HEK293 (cell line): ENCODE measurements at regions not wholly inside any gene's neighbourhood (a gene's known extent, or its start where the extent isn't known, plus 50 kb on each side); places are given as distances from the start of the nearest gene placed in this dataset.

Source experiments
- CTCF ChIA-PET: fragments of 350-600 bp; formaldehyde crosslinking; extraction: SDS; loops from one replicate; lab custom pipeline; 2021; ENCODE audit warnings: antibody characterized with exemption; lab: Yijun Ruan, JAX
- POLR2A ChIA-PET: fragments of 300-600 bp; formaldehyde crosslinking; extraction: SDS; loops from one replicate; lab custom pipeline; 2020; ENCODE audit warnings: antibody characterized with exemption, inconsistent platforms; lab: Yijun Ruan, JAX
- H3K27ac ChIP-seq: fragments of 200-500 bp; sonication (Bioruptor generic); 2 replicates; pipeline ENCODE4 v1.5.1; 2014; ENCODE audit warnings: low read depth, low read length, control low read depth, inconsistent platforms; ENCODE audit errors: extremely low read depth
- H3K36me3 ChIP-seq, 2 experiments: fragments of 200-500 bp in 1 of 2; sonication (Bioruptor generic) in 1 of 2; 1 replicate in 1 of 2; 2 replicates in 1 of 2; pipeline ENCODE4 v1.5.1; 2014 to 2017; ENCODE audit warnings: inconsistent platforms in 2 of 2, low read length in 2 of 2; ENCODE audit not compliant: control insufficient read depth in 2 of 2, insufficient read depth in 1 of 2
- H3K4me1 ChIP-seq: fragments of 200-500 bp; sonication (Bioruptor generic); 2 replicates; pipeline ENCODE4 v1.5.1; 2014; ENCODE audit warnings: mild to moderate bottlenecking, low read length, inconsistent platforms; ENCODE audit not compliant: control insufficient read depth, insufficient read depth
- H3K4me3 ChIP-seq: 2 replicates; pipeline ENCODE4 v1.5.1; 2011; ENCODE audit warnings: low read depth, mild to moderate bottlenecking, control low read depth, low read length, moderate library complexity
- H3K9me3 ChIP-seq: fragments of 200-500 bp; sonication (Bioruptor generic); 2 replicates; pipeline ENCODE4 v1.5.1; 2014; ENCODE audit warnings: low read depth, low read length, inconsistent platforms; ENCODE audit not compliant: control insufficient read depth, insufficient read depth
- BCL11A ChIP-seq: fragments of 450-650 bp; formaldehyde crosslinking; IDR thresholded peaks from 2 replicates; pipeline ENCODE4 v1.5.1; 2016; ENCODE audit warnings: low read depth, missing biosample characterization, missing genetic modification characterization
- GFI1B ChIP-seq: fragments of 450-650 bp; formaldehyde crosslinking; IDR thresholded peaks from 2 replicates; pipeline ENCODE4 v1.5.1; 2016; ENCODE audit warnings: missing biosample characterization, missing genetic modification characterization
- GLI2 ChIP-seq: fragments of 450-650 bp; formaldehyde crosslinking; IDR thresholded peaks from 2 replicates; pipeline ENCODE4; 2017; ENCODE audit warnings: missing biosample characterization, missing genetic modification characterization, low read depth, borderline replicate concordance
- HOXA7 ChIP-seq: sonication (generic); formaldehyde crosslinking; IDR thresholded peaks from 2 replicates; pipeline ENCODE4 v1.8.1; 2022; ENCODE audit warnings: missing genetic modification reagents, borderline replicate concordance
- TRIM28 ChIP-seq: IDR thresholded peaks from 2 replicates; pipeline ENCODE4 v1.6.1; 2011; ENCODE audit warnings: low read length, control low read depth, borderline replicate concordance
- ZEB2 ChIP-seq: fragments of 450-650 bp; formaldehyde crosslinking; IDR thresholded peaks from 2 replicates; pipeline ENCODE4 v1.5.1; 2016; ENCODE audit warnings: missing biosample characterization, missing genetic modification characterization
- ZFP69B ChIP-seq: fragments of 450-650 bp; formaldehyde crosslinking; IDR thresholded peaks from 2 replicates; pipeline ENCODE4 v1.5.1; 2016; ENCODE audit warnings: missing biosample characterization, missing genetic modification characterization
- ZNF114 ChIP-seq: fragments of 450-650 bp; formaldehyde crosslinking; IDR thresholded peaks from 2 replicates; pipeline ENCODE4 v1.5.0; 2017; ENCODE audit warnings: missing biosample characterization, missing genetic modification characterization
- ZNF133 ChIP-seq: fragments of 450-650 bp; formaldehyde crosslinking; IDR thresholded peaks from 2 replicates; pipeline ENCODE4 v1.5.1; 2016; ENCODE audit warnings: missing biosample characterization, missing genetic modification characterization
- ZNF266 ChIP-seq: fragments of 450-650 bp; formaldehyde crosslinking; IDR thresholded peaks from 2 replicates; pipeline ENCODE4 v1.5.1; 2016; ENCODE audit warnings: missing biosample characterization, missing genetic modification characterization, low read depth
- ZNF292 ChIP-seq: fragments of 450-650 bp; formaldehyde crosslinking; IDR thresholded peaks from 2 replicates; pipeline ENCODE4 v1.5.1; 2016; ENCODE audit warnings: low read depth, missing biosample characterization, missing genetic modification characterization, borderline replicate concordance
- ZNF514 ChIP-seq: fragments of 450-650 bp; formaldehyde crosslinking; IDR thresholded peaks from 2 replicates; pipeline ENCODE4 v1.5.1; 2016; ENCODE audit warnings: missing biosample characterization, missing genetic modification characterization
- ZNF571 ChIP-seq: fragments of 450-650 bp; formaldehyde crosslinking; IDR thresholded peaks from 2 replicates; pipeline ENCODE4 v1.5.0; 2017; ENCODE audit warnings: missing biosample characterization, missing genetic modification characterization
- ZNF623 ChIP-seq: fragments of 450-650 bp; formaldehyde crosslinking; IDR thresholded peaks from 2 replicates; pipeline ENCODE4 v1.5.1; 2016; ENCODE audit warnings: missing biosample characterization, missing genetic modification characterization
- ZNF654 ChIP-seq: fragments of 450-650 bp; formaldehyde crosslinking; IDR thresholded peaks from 2 replicates; pipeline ENCODE4 v1.5.1; 2016; ENCODE audit warnings: low read depth, missing biosample characterization, missing genetic modification characterization
- ZSCAN30 ChIP-seq: fragments of 450-650 bp; IDR thresholded peaks from 2 replicates; pipeline ENCODE4 v1.5.1; 2018; ENCODE audit warnings: missing biosample characterization, mild to moderate bottlenecking, missing genetic modification characterization, moderate library complexity
- TF ChIP-seq, protein P1 (sequence below): fragments of 450-650 bp; formaldehyde crosslinking; IDR thresholded peaks from 2 replicates; pipeline ENCODE4 v1.5.1; 2016; ENCODE audit warnings: missing biosample characterization, missing genetic modification characterization, borderline replicate concordance
- TF ChIP-seq, protein P2 (sequence below): fragments of 450-650 bp; formaldehyde crosslinking; IDR thresholded peaks from 2 replicates; pipeline ENCODE4 v1.5.1; 2016; ENCODE audit warnings: missing biosample characterization, missing genetic modification characterization
- TF ChIP-seq, protein P3 (sequence below): fragments of 450-650 bp; formaldehyde crosslinking; IDR thresholded peaks from 2 replicates; pipeline ENCODE4 v1.5.1; 2016; ENCODE audit warnings: missing biosample characterization, missing genetic modification characterization
- TF ChIP-seq, protein P4 (sequence below): fragments of 450-650 bp; formaldehyde crosslinking; IDR thresholded peaks from 2 replicates; pipeline ENCODE4 v1.5.1; 2016; ENCODE audit warnings: missing biosample characterization, missing genetic modification characterization
- TF ChIP-seq, protein P5 (sequence below): fragments of 450-650 bp; formaldehyde crosslinking; IDR thresholded peaks from 2 replicates; pipeline ENCODE4 v1.5.1; 2016; ENCODE audit warnings: missing biosample characterization, missing genetic modification characterization, borderline replicate concordance

DNA sequence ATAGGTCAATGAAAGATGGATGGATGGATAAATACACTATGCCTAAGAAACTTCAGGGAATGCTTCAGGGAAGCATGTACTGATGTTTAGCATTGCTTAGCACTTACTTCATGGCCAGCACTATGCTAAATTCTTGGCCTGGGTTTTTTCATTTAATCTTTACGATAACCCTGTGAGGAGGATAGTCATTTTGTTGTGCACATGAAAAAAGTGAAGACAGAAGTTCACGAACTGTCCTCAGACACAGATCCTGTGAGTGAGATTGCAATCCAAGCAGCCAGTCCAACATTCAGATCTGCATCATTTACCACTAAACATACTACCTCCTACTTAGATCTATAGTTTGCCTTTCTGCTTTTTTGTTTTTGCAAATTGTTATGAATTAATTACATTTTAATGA lies 510.8 kb upstream of the AGTR1 start:
- H3K9me3 ChIP-seq, result no peaks in the 10 kb centered on the region
- H3K4me1 ChIP-seq, result no peaks in the 10 kb centered on the region
- ChIA-PET POLR2A (no interaction called here), CTCF (no interaction called here)
- no peak overlapping the region for H3K4me3 ChIP-seq
- no peaks in the 10 kb centered on the region for H3K36me3 ChIP-seq
- TF ChIP-seq, protein P1, sequence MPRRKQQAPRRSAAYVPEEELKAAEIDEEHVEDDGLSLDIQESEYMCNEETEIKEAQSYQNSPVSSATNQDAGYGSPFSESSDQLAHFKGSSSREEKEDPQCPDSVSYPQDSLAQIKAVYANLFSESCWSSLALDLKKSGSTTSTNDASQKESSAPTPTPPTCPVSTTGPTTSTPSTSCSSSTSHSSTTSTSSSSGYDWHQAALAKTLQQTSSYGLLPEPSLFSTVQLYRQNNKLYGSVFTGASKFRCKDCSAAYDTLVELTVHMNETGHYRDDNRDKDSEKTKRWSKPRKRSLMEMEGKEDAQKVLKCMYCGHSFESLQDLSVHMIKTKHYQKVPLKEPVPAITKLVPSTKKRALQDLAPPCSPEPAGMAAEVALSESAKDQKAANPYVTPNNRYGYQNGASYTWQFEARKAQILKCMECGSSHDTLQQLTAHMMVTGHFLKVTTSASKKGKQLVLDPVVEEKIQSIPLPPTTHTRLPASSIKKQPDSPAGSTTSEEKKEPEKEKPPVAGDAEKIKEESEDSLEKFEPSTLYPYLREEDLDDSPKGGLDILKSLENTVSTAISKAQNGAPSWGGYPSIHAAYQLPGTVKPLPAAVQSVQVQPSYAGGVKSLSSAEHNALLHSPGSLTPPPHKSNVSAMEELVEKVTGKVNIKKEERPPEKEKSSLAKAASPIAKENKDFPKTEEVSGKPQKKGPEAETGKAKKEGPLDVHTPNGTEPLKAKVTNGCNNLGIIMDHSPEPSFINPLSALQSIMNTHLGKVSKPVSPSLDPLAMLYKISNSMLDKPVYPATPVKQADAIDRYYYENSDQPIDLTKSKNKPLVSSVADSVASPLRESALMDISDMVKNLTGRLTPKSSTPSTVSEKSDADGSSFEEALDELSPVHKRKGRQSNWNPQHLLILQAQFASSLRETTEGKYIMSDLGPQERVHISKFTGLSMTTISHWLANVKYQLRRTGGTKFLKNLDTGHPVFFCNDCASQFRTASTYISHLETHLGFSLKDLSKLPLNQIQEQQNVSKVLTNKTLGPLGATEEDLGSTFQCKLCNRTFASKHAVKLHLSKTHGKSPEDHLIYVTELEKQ, result no peak
- no peak for TF ChIP-seq ZNF133
- TF ChIP-seq, protein P2, sequence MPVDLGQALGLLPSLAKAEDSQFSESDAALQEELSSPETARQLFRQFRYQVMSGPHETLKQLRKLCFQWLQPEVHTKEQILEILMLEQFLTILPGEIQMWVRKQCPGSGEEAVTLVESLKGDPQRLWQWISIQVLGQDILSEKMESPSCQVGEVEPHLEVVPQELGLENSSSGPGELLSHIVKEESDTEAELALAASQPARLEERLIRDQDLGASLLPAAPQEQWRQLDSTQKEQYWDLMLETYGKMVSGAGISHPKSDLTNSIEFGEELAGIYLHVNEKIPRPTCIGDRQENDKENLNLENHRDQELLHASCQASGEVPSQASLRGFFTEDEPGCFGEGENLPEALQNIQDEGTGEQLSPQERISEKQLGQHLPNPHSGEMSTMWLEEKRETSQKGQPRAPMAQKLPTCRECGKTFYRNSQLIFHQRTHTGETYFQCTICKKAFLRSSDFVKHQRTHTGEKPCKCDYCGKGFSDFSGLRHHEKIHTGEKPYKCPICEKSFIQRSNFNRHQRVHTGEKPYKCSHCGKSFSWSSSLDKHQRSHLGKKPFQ (tag by site-specific recombination), result no peak
- no peak for TF ChIP-seq ZNF571
- no peak for TF ChIP-seq ZFP69B (tag by site-specific recombination)
- TF ChIP-seq BCL11A, result no peak
- no peak for TF ChIP-seq ZNF654 (tag by site-specific recombination)
- no peak for TF ChIP-seq GFI1B
- TF ChIP-seq, protein P3, sequence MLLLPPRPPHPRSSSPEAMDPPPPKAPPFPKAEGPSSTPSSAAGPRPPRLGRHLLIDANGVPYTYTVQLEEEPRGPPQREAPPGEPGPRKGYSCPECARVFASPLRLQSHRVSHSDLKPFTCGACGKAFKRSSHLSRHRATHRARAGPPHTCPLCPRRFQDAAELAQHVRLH (tag by site-specific recombination), result no peak
- TF ChIP-seq TRIM28, result no peak
- TF ChIP-seq HOXA7, result no peak
- TF ChIP-seq ZNF514 (tag by site-specific recombination), result no peak
- TF ChIP-seq ZNF266 (tag by site-specific recombination), result no peak
- TF ChIP-seq, all 188 proteins: peak for 0
- no peak overlapping the region for H3K27ac ChIP-seq

DNA sequence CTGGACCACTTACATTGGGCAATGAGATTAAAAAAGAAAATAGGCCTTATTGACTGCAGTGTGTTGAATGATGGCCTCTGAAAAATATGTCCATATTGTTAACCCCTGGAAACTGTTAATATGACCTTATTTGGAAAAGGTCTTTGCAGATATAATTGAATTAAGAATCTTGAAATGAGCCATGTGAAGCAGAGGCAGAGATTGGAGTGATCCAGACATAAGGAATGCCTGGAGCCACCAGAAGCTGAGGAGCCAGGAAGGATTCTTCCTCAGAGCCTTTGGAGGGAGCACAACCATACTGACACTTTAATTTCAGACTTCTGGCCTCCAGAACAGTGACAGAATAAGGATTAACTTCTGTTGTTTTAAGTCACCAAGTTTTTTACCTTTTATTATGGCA lies 510.4 kb upstream of the AGTR1 start:
- no peaks in the 10 kb centered on the region for H3K9me3 ChIP-seq
- POLR2A ChIA-PET, result no interaction called here
- TF ChIP-seq ZNF571 (no peak), ZNF292 (tag by site-specific recombination) (no peak)
- TF ChIP-seq, protein P4, sequence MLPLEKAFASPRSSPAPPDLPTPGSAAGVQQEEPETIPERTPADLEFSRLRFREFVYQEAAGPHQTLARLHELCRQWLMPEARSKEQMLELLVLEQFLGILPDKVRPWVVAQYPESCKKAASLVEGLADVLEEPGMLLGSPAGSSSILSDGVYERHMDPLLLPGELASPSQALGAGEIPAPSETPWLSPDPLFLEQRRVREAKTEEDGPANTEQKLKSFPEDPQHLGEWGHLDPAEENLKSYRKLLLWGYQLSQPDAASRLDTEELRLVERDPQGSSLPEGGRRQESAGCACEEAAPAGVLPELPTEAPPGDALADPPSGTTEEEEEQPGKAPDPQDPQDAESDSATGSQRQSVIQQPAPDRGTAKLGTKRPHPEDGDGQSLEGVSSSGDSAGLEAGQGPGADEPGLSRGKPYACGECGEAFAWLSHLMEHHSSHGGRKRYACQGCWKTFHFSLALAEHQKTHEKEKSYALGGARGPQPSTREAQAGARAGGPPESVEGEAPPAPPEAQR (tag by site-specific recombination), result no peak
- TF ChIP-seq, all 188 proteins: peak for 0
- no peaks in the 10 kb centered on the region for H3K4me1 ChIP-seq
- no peak overlapping the region for H3K27ac ChIP-seq
- H3K4me3 ChIP-seq, result no peak overlapping the region
- CTCF ChIA-PET, result no interaction called here
- no peaks in the 10 kb centered on the region for H3K36me3 ChIP-seq

DNA sequence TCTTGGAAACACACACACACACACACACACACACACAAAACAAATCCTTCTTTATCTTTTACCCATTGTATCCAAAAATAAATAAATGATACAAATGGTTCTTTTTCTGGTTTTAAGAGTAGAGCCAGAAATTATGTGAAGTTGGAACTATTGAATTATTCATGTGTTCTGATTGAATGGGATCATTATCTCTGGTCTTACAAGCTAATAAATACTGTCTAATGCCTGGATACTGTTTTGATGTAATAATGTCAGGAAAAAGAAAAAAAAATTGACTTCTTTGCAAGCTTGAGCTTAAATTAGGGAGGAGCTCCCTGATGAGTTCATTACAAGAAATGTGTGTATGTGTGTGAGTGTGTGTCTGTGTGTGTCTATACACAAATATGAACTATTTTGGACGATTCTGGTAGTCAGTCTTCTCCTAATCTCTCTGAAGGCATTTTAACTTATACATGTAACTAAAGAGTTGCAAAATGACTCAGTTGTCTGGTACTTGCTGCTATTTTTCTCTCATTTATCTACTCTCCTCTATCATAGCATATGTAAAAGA lies 507.2 kb upstream of the AGTR1 start:
- H3K36me3 ChIP-seq, result no peaks in the 10 kb centered on the region
- no peak overlapping the region for H3K4me3 ChIP-seq
- no peak overlapping the region for H3K27ac ChIP-seq
- no peaks in the 10 kb centered on the region for H3K9me3 ChIP-seq
- ChIA-PET CTCF (no interaction called here), POLR2A (no interaction called here)
- no peaks in the 10 kb centered on the region for H3K4me1 ChIP-seq
- TF ChIP-seq ZNF623 (tag by site-specific recombination) (no peak), ZEB2 (no peak), GLI2 (no peak), ZSCAN30 (tag by site-specific recombination) (no peak), ZNF114 (tag by site-specific recombination) (no peak)
- TF ChIP-seq, protein P5, sequence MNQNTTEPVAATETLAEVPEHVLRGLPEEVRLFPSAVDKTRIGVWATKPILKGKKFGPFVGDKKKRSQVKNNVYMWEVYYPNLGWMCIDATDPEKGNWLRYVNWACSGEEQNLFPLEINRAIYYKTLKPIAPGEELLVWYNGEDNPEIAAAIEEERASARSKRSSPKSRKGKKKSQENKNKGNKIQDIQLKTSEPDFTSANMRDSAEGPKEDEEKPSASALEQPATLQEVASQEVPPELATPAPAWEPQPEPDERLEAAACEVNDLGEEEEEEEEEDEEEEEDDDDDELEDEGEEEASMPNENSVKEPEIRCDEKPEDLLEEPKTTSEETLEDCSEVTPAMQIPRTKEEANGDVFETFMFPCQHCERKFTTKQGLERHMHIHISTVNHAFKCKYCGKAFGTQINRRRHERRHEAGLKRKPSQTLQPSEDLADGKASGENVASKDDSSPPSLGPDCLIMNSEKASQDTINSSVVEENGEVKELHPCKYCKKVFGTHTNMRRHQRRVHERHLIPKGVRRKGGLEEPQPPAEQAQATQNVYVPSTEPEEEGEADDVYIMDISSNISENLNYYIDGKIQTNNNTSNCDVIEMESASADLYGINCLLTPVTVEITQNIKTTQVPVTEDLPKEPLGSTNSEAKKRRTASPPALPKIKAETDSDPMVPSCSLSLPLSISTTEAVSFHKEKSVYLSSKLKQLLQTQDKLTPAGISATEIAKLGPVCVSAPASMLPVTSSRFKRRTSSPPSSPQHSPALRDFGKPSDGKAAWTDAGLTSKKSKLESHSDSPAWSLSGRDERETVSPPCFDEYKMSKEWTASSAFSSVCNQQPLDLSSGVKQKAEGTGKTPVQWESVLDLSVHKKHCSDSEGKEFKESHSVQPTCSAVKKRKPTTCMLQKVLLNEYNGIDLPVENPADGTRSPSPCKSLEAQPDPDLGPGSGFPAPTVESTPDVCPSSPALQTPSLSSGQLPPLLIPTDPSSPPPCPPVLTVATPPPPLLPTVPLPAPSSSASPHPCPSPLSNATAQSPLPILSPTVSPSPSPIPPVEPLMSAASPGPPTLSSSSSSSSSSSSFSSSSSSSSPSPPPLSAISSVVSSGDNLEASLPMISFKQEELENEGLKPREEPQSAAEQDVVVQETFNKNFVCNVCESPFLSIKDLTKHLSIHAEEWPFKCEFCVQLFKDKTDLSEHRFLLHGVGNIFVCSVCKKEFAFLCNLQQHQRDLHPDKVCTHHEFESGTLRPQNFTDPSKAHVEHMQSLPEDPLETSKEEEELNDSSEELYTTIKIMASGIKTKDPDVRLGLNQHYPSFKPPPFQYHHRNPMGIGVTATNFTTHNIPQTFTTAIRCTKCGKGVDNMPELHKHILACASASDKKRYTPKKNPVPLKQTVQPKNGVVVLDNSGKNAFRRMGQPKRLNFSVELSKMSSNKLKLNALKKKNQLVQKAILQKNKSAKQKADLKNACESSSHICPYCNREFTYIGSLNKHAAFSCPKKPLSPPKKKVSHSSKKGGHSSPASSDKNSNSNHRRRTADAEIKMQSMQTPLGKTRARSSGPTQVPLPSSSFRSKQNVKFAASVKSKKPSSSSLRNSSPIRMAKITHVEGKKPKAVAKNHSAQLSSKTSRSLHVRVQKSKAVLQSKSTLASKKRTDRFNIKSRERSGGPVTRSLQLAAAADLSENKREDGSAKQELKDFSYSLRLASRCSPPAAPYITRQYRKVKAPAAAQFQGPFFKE (tag by site-specific recombination), result no peak
